GM06990 (cell line): ENCODE measurements at regions not wholly inside any gene's neighbourhood (a gene's known extent, or its start where the extent isn't known, plus 50 kb on each side); places are given as distances from the start of the nearest gene placed in this dataset.

Experiments
- DNase-seq: peaks from one replicate; pipeline ENCODE4 v3.0.0-alpha.2; 2011; ENCODE audit not compliant: insufficient read length; ENCODE audit errors: extremely low read depth
- H3K27me3 ChIP-seq: replicated peaks from 2 replicates; pipeline ENCODE4 v1.6.0; 2011; ENCODE audit warnings: low read length; ENCODE audit not compliant: control insufficient read depth, insufficient read depth
- H3K36me3 ChIP-seq: 2 replicates; pipeline ENCODE4 v1.5.1; 2011; ENCODE audit warnings: low read length; ENCODE audit not compliant: control insufficient read depth, insufficient read depth
- H3K4me3 ChIP-seq: replicated peaks from 2 replicates; pipeline ENCODE4 v1.5.1; 2011; ENCODE audit warnings: low read depth, mild to moderate bottlenecking, control low read depth, low read length
- TF ChIP-seq, protein P1 (sequence below): IDR thresholded peaks from 2 replicates; pipeline ENCODE4 v1.5.1; 2011; ENCODE audit warnings: low read length, control low read depth, mild to moderate bottlenecking, inconsistent platforms; ENCODE audit not compliant: insufficient read depth, poor library complexity, severe bottlenecking

DNA sequence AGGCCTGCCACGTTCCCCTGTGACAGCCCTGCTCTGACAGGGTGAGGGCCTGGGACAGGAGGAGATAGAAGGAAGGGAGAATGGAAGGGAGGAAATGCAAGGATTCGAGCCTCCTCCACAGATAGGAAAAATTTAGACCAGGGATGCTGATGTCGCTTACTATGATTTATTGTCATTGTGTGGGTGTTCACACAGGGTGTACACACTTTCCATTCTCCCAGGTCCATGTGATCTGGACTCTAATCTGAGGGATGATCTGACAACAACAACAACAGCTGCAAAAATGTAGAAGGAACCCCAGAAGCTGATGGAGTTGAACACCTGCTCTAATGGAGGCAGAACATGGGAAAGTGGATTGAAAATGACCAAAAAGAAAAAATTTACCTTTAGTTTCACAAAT lies 231.7 kb upstream of the TNP1 start:
- H3K27me3 ChIP-seq, result no peaks in the 10 kb centered on the region
- H3K4me3 ChIP-seq, result no peak overlapping the region
- TF ChIP-seq, protein P1, sequence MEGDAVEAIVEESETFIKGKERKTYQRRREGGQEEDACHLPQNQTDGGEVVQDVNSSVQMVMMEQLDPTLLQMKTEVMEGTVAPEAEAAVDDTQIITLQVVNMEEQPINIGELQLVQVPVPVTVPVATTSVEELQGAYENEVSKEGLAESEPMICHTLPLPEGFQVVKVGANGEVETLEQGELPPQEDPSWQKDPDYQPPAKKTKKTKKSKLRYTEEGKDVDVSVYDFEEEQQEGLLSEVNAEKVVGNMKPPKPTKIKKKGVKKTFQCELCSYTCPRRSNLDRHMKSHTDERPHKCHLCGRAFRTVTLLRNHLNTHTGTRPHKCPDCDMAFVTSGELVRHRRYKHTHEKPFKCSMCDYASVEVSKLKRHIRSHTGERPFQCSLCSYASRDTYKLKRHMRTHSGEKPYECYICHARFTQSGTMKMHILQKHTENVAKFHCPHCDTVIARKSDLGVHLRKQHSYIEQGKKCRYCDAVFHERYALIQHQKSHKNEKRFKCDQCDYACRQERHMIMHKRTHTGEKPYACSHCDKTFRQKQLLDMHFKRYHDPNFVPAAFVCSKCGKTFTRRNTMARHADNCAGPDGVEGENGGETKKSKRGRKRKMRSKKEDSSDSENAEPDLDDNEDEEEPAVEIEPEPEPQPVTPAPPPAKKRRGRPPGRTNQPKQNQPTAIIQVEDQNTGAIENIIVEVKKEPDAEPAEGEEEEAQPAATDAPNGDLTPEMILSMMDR, result no peak
- DNase-seq, result no peak
- no peaks in the 10 kb centered on the region for H3K36me3 ChIP-seq

DNA sequence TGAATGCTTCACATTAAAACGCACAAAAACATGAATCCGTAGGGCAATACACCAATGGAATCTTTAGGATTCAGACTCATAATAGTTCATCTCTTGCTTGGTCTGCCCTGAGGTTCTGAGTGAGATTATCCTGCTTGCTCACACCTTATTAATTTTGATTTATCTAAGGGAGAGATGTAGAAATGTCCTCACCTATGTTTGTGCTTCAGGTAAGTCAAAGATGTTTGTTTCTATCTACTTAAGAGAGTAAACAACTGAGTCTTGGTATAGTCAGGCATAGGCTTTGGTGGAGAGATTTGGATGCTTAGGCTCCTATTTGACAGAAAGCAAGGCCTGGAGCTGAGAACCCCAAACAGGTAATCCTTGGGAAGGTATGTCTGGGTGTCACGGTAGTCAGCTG lies 231.0 kb upstream of the TNP1 start:
- DNase-seq, result no peak
- H3K4me3 ChIP-seq, result no peak overlapping the region
- H3K36me3 ChIP-seq, result no peaks in the 10 kb centered on the region
- TF ChIP-seq, protein P1, result no peak
- no peaks in the 10 kb centered on the region for H3K27me3 ChIP-seq

DNA sequence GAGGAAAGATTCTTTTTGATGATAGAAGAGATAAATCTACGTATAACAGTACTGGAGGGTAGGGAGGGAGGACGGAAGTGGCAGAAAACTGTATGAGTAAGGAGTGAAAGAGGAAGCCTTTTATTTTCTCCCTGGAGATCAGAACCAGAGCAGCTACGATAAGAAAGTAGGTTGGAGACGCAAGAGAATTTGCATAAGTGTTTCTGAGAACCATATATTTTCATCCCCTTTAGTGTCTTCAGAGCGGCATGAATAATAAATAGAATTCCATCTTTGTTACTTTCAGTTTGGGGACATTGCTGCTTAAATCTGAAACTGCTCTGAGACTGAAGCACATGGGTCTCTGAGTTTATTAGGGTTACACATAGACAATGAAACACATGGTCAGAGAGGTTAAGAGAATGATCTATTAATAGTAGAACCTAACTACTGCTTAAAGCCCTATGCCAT lies 230.2 kb upstream of the TNP1 start:
- TF ChIP-seq, protein P1, result no peak
- Histone ChIP-seq H3K27me3 (no peaks in the 10 kb centered on the region), H3K36me3 (no peaks in the 10 kb centered on the region), H3K4me3 (no peak overlapping the region)
- DNase-seq, result peak; percentile 78

DNA sequence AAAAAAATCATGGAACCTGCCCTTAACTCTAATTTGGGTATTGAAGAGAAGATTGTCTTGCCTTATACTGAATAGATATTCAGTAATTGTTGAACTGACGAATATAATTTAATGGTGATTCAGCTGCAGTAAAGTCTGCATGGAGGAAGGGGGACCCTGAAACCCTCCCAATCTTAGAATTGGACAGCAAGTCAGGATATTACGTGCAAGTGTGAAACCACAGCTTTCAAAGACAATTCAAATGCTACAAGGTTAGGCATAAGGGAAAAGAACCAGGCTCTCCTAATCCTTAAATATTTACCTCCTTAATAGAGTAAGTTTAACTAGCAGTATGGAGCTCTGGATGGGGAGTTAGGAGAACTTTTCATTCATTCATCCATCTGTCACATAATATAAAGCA lies 226.9 kb upstream of the TNP1 start:
- TF ChIP-seq, protein P1, result no peak
- DNase-seq, result no peak
- Histone ChIP-seq H3K4me3 (no peak overlapping the region), H3K27me3 (no peaks in the 10 kb centered on the region), H3K36me3 (no peaks in the 10 kb centered on the region)

DNA sequence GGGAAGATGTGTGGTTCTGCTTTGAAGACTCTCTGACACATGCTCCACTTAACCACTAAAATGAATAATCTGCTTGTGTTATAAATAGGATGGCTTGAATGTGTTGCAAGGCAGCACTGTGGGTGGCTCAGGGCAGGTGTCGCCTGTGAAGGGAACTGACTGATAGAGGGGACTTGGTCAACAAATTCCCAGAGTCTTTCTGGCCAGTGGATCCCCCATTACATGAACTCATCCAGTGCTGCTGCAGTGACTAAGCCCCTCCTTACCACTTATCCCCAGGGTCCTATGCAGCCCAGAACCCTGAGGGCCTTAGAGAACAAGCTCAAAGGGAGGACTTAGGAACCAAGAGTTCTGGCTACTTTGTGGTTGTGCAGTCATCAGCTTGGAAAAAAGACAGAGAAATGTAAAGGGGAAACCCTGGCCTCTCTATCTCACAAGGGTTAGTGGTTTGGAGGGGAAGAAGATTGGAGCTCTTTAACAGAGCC lies 226.2 kb upstream of the TNP1 start:
- no peak overlapping the region for H3K4me3 ChIP-seq
- peak; percentile 67 for DNase-seq
- H3K36me3 ChIP-seq, result no peaks in the 10 kb centered on the region
- TF ChIP-seq, protein P1, result no peak
- H3K27me3 ChIP-seq, result no peaks in the 10 kb centered on the region

DNA sequence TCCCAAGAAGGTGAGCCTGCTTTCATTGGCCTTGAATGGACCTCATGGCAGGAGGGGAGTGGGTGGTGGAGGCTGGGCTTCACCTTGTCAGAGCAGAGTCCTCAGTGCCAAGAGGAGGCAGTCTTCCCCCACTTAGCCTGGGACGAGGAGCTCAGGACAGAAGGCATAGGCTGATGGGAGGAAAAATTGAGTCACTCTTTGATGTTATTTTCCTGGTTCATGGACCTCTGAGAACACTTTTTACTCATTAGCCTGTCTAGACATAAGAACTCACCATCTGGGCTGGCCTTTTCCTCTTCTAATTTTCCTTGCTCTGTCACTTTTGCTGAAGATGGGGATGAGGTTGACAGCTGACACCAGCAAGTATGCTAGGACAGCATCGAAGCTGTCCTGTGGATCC lies 225.7 kb upstream of the TNP1 start:
- TF ChIP-seq, protein P1, result no peak
- no peaks in the 10 kb centered on the region for H3K27me3 ChIP-seq
- H3K4me3 ChIP-seq, result no peak overlapping the region
- no peaks in the 10 kb centered on the region for H3K36me3 ChIP-seq
- no peak for DNase-seq
